Inflammatory macrophage treated with lipopolysaccharide for 4 hours (primary cell): ENCODE measurements at regions not wholly inside any gene's neighbourhood (a gene's known extent, or its start where the extent isn't known, plus 50 kb on each side); places are given as distances from the start of the nearest gene placed in this dataset.
"Not testable (repeated sequence)": the region's sequence is repeated elsewhere in the genome, so short reads cannot be mapped to it uniquely, and the experiment has no call there.

ENCODE experiments used
- DNase-seq: peaks from one replicate; pipeline ENCODE4 v3.0.0-alpha.2; 2020

- no peak for DNase-seq
Observed at GRCh38 chr6:133130863-133131262, 110.3 kb upstream of the EYA4 start.

GRCh38 chr6:133131621-133132465, 109.3 kb upstream of the EYA4 start:
- DNase-seq, result no peak

- no peak for DNase-seq
Observed at GRCh38 chr6:133132466-133132971, 108.6 kb upstream of the EYA4 start.

- DNase-seq, result no peak
Observed at GRCh38 chr6:133136177-133136880, 104.8 kb upstream of the EYA4 start.

- not testable (repeated sequence) for DNase-seq
Observed at GRCh38 chr6:133147470-133148184, 93.5 kb upstream of the EYA4 start.

- DNase-seq, result no peak
Observed at GRCh38 chr6:133156689-133157088, 84.5 kb upstream of the EYA4 start.

GRCh38 chr6:133157995-133158394, 83.2 kb upstream of the EYA4 start:
- DNase-seq, result no peak

GRCh38 chr6:133159255-133159795, 81.8 kb upstream of the EYA4 start:
- no peak for DNase-seq

- DNase-seq, result no peak
Observed at GRCh38 chr6:133160536-133160935, 80.6 kb upstream of the EYA4 start.

GRCh38 chr6:133165235-133165634, 75.9 kb upstream of the EYA4 start:
- no peak for DNase-seq

GRCh38 chr6:133166766-133167165, 74.4 kb upstream of the EYA4 start:
- DNase-seq, result no peak

- no peak for DNase-seq
Observed at GRCh38 chr6:133169901-133170300, 71.3 kb upstream of the EYA4 start.

- no peak for DNase-seq
Observed at GRCh38 chr6:133170602-133171001, 70.6 kb upstream of the EYA4 start.

GRCh38 chr6:133171989-133172604, 69.1 kb upstream of the EYA4 start:
- no peak for DNase-seq

- DNase-seq, result no peak
Observed at GRCh38 chr6:133173276-133173675, 67.9 kb upstream of the EYA4 start.

- DNase-seq, result no peak
Observed at GRCh38 chr6:133179481-133179880, 61.7 kb upstream of the EYA4 start.

- no peak for DNase-seq
Observed at GRCh38 chr6:133183691-133184090, 57.5 kb upstream of the EYA4 start.

- peak; percentile 5 for DNase-seq
Observed at GRCh38 chr6:133184798-133185372, 56.3 kb upstream of the EYA4 start.

GRCh38 chr6:133185731-133186130, 55.4 kb upstream of the EYA4 start:
- no peak for DNase-seq

GRCh38 chr6:133187114-133187513, 54.0 kb upstream of the EYA4 start:
- no peak for DNase-seq

- DNase-seq, result no peak
Observed at GRCh38 chr6:133187657-133188453, 53.3 kb upstream of the EYA4 start.
